LNCaP clone FGC (cell line): ENCODE measurements at regions not wholly inside any gene's neighbourhood (a gene's known extent, or its start where the extent isn't known, plus 50 kb on each side); places are given as distances from the start of the nearest gene placed in this dataset.

Experiments used
- DNase-seq: peaks from one replicate; pipeline ENCODE4 v3.0.0-alpha.2; 2011; ENCODE audit warnings: low read depth
- H3K4me3 ChIP-seq: 2 replicates; pipeline ENCODE4 v1.5.1; 2011; ENCODE audit warnings: mild to moderate bottlenecking, low read depth, low read length, control low read depth
- TF ChIP-seq, protein P1 (sequence below): IDR thresholded peaks from 2 replicates; pipeline ENCODE4 v1.5.1; 2012; ENCODE audit warnings: mild to moderate bottlenecking; ENCODE audit not compliant: control insufficient read depth, insufficient read depth; ENCODE audit errors: extremely low read depth

DNA sequence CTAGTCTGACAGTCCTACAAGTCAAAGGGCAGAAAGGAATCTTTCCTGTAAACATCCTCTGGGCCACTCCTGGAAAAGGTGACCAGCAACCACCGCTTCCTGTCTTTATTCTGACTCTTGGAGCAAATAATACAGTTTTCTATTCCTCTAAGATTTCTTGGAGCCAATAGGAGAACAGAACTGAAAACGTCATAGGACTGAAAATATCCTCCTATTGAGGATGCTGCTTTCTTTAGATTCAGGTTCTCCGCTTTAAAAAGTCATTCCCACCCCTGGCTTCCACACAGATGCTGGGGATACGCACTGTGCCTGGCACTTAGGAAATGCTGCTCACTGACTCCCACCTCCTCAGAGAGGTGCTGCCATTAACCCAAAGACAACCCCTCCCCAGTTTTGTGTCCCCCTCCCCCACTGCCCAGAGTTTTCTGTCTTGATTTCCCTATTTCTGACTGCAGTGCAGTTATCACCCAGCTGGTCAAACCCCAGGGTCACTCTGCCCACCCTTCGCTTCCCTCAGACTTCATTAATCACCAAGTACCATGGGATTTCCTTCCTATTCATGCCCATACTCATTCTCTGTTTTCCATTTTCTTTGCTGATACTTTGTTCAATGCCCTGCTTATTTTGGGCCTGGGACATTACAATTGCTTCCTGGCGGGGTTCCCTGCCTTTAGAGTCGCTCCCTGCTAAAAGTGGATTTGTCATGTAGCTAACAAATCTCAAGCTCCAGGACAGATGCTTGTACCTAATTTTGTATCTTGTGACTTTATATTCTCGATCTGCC lies 82.1 kb upstream of the ARHGAP29 start:
- no peak overlapping the region for H3K4me3 ChIP-seq
- DNase-seq, result no peak
- TF ChIP-seq, protein P1, sequence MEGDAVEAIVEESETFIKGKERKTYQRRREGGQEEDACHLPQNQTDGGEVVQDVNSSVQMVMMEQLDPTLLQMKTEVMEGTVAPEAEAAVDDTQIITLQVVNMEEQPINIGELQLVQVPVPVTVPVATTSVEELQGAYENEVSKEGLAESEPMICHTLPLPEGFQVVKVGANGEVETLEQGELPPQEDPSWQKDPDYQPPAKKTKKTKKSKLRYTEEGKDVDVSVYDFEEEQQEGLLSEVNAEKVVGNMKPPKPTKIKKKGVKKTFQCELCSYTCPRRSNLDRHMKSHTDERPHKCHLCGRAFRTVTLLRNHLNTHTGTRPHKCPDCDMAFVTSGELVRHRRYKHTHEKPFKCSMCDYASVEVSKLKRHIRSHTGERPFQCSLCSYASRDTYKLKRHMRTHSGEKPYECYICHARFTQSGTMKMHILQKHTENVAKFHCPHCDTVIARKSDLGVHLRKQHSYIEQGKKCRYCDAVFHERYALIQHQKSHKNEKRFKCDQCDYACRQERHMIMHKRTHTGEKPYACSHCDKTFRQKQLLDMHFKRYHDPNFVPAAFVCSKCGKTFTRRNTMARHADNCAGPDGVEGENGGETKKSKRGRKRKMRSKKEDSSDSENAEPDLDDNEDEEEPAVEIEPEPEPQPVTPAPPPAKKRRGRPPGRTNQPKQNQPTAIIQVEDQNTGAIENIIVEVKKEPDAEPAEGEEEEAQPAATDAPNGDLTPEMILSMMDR, result no peak

DNA sequence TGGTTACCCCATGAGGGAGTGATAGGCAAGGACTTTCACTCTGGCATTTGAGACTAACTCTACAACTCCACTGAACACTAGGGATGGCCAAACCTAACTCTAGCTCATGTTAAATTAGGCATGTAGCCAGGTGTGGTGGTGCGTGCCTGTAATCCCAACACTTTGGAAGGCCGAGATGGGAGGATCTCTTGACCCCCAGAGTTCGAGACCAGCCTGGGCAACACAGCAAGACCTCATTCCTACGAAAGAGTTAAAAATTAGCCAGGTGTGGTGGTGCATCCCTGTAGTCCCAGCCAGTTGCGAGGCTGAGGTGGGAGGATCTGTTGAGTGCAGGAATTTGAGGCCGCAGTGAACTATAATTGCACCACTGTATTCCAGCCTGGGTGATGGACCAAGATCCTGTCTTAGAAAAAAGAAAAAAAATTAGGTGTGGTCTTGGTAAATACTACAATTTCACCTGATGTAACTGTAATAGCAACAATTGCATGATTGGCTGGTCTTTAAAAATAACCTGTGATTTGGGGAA lies 81.2 kb upstream of the ARHGAP29 start:
- TF ChIP-seq, protein P1, result no peak
- H3K4me3 ChIP-seq, result no peak overlapping the region
- DNase-seq, result no peak

DNA sequence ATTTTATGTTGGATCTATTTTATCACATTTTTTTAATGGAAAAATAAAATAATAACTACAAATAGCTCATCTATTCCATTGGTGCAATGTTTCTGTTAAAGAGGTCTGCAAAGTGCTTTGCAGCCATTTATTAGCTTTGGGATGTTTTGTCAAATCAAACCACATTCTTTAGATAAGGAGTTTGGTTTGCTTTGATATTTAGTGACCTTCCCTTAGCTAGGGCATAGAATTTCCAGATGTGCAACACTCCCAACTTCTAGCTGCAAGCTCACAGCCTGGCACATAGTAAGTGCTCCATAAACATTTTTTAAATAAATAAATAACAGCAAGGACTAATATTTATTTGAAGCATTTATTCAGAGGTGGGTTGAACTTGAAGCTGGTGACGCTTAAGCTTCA lies 80.4 kb upstream of the ARHGAP29 start:
- no peak overlapping the region for H3K4me3 ChIP-seq
- TF ChIP-seq, protein P1, result no peak
- no peak for DNase-seq

DNA sequence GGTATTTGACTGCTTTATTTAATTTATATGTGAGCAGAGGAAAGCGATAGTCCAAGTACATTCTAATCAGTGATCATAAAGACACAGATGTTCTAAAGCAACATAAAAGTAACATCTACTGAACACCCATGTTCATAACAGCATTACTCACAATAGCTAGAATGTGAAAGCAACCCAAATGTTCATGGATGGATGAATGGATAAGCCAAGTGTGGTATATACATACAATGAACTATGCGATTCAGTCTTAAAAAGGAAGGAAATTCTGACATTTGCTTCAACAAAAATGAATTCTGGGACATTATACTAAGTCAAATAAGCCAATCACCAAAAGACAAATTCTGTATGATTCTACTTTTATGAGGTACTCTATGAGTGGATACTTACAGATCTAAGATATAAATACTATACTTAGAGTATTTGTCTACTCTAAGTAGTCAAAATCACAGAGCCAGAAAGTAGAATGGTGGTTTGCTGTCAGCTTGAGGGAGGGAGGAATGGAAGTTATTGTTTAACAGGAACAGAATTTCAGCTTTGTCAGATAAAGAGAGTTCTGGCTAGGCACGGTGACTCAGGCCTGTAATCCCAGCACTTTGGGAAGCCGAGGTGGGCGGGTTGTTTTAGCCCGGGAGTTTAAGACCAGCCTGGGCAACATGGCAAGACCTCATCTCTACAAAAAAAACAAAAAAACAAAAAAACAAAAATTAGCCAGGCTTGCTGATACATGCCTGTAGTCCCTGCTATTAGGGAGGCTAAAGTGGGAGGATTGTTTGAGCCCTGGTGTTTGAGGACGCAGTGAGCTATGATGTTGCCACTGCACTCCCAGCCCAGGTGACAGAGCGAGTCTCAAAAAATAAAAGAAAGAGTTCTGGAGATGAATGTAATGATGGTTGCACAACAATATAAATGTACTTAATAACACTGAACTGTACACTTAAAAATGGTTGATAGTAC lies 79.7 kb upstream of the ARHGAP29 start:
- no peak for DNase-seq
- TF ChIP-seq, protein P1, result no peak
- no peak overlapping the region for H3K4me3 ChIP-seq

DNA sequence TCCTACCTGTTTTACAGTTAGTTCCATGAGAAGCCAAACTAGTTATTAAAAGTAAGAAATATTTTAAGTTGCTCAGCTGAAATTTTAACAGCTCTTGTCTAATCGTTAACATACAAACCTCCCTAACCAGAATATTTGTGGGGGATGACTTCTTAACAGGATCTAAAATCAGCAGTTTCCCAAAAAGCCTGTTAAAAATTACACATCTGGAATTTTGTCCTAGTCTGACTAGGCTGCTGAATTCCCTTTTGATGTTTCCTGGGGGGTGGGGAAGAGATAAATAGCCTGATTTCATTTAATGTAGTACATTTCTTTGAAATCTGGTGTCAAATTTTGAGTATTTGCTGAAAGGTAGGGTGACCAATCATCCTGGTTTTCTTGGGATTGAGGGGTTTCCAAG lies 78.8 kb upstream of the ARHGAP29 start:
- no peak for DNase-seq
- no peak overlapping the region for H3K4me3 ChIP-seq
- TF ChIP-seq, protein P1, result no peak

DNA sequence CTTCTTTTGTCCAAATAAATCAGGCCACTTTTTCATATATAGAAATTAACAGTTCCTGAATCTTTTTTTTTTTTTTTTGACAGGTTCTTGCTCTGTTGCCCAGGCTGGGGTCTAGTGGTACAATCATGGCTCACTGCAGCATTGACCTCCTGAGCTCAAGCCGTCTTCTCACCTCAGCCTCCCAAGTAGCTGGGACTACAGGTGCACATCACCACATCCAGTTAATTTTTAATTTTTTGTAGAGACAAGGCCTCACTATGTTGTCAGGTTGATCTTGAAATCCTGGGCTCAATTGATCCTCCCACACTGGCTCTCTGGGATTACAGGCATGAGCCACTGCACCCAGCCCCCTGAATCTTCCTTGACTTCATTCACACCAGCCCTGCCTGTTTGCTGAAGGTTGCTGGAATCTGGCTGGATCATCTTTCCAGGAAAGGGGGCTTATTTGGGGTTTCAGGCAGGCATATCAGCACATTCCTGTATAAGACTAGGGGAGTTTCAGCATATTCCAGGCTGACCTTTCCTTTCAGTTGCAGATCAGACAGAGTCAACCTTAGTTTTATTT lies 78.2 kb upstream of the ARHGAP29 start:
- TF ChIP-seq, protein P1, result no peak
- no peak for DNase-seq
- no peak overlapping the region for H3K4me3 ChIP-seq
